MM.1S (cell line): ENCODE measurements at regions not wholly inside any gene's neighbourhood (a gene's known extent, or its start where the extent isn't known, plus 50 kb on each side); places are given as distances from the start of the nearest gene placed in this dataset.

ENCODE experiments used
- DNase-seq: peaks from one replicate; pipeline ENCODE4 v3.0.0-alpha.2; 2015
- H2AFZ ChIP-seq: fragments of 300-600 bp; sonication (generic); 2 replicates; pipeline ENCODE4 v1.6.0; 2016; ENCODE audit warnings: antibody characterized with exemption, low read length
- H3F3A ChIP-seq: fragments of 300-600 bp; sonication (generic); 2 replicates; pipeline ENCODE4 v1.6.1; 2016; ENCODE audit warnings: mild to moderate bottlenecking, antibody characterized with exemption, low read length, moderate library complexity, mixed read lengths; ENCODE audit not compliant: insufficient read depth
- H3K27ac ChIP-seq: fragments of 300-600 bp; sonication (generic); 2 replicates; pipeline ENCODE4 v1.5.1; 2016; ENCODE audit warnings: mild to moderate bottlenecking, low read length
- H3K27me3 ChIP-seq: fragments of 300-600 bp; sonication (generic); replicated peaks from 2 replicates; pipeline ENCODE4 v1.6.0; 2016; ENCODE audit warnings: low read length; ENCODE audit not compliant: insufficient read depth
- H3K36me3 ChIP-seq: fragments of 300-600 bp; sonication (generic); replicated peaks from 2 replicates; pipeline ENCODE4 v1.6.1; 2016; ENCODE audit warnings: mild to moderate bottlenecking, low read length, mixed read lengths; ENCODE audit not compliant: insufficient read depth
- H3K4me1 ChIP-seq: fragments of 300-600 bp; sonication (generic); 2 replicates; pipeline ENCODE4 v1.6.1; 2016; ENCODE audit warnings: low read length, mixed read lengths
- H3K4me2 ChIP-seq: fragments of 300-600 bp; sonication (generic); 2 replicates; pipeline ENCODE4 v1.6.0; 2016; ENCODE audit warnings: low read depth, low read length
- H3K4me3 ChIP-seq: fragments of 300-600 bp; sonication (generic); 2 replicates; pipeline ENCODE4 v1.5.1; 2016; ENCODE audit warnings: low read length, mixed read lengths
- H3K79me2 ChIP-seq: fragments of 300-600 bp; sonication (generic); 2 replicates; pipeline ENCODE4 v1.6.1; 2016; ENCODE audit warnings: mixed run types, low read length, mixed read lengths
- H3K9ac ChIP-seq: fragments of 300-600 bp; sonication (generic); 2 replicates; pipeline ENCODE4 v1.6.1; 2016; ENCODE audit warnings: low read length, mixed read lengths
- H3K9me2 ChIP-seq: fragments of 300-600 bp; sonication (generic); replicated peaks from 2 replicates; pipeline ENCODE4 v1.6.1; 2016; ENCODE audit warnings: mild to moderate bottlenecking, low read length, mixed read lengths; ENCODE audit not compliant: insufficient read depth
- H3K9me3 ChIP-seq: fragments of 300-600 bp; sonication (generic); replicated peaks from 2 replicates; pipeline ENCODE4 v1.6.1; 2016; ENCODE audit warnings: mild to moderate bottlenecking, low read length, mixed read lengths; ENCODE audit not compliant: insufficient read depth
- H4K20me1 ChIP-seq: fragments of 300-600 bp; sonication (generic); 2 replicates; pipeline ENCODE4 v1.6.1; 2016; ENCODE audit warnings: mild to moderate bottlenecking, low read length, moderate library complexity, mixed read lengths; ENCODE audit not compliant: insufficient read depth
- CTCF ChIP-seq: fragments of 300-600 bp; sonication (generic); IDR thresholded peaks from 2 replicates; pipeline ENCODE4 v1.5.1; 2016; ENCODE audit warnings: antibody characterized with exemption, low read length, mixed read lengths
- EZH2 ChIP-seq: fragments of 300-600 bp; sonication (generic); optimal IDR thresholded peaks from 2 replicates; pipeline ENCODE3; 2017; ENCODE audit warnings: low read depth, mild to moderate bottlenecking, antibody characterized with exemption, low read length, mixed read lengths
- EZH2phosphoT487 ChIP-seq: fragments of 300-600 bp; sonication (generic); IDR thresholded peaks from 2 replicates; pipeline ENCODE4 v1.6.1; 2018; ENCODE audit warnings: antibody characterized with exemption, low read length

GRCh38 chr2:136185981-136186776 is 68.2 kb upstream of the CXCR4 start:
- no peak for DNase-seq
- no peaks in the 10 kb centered on the region for H3K9me3 ChIP-seq
- no peaks in the 10 kb centered on the region for H3K36me3 ChIP-seq
- H3K4me2 ChIP-seq: no peak overlapping the region
- TF ChIP-seq EZH2phosphoT487: no peak
- no peak for TF ChIP-seq CTCF
- TF ChIP-seq EZH2: no peak
- H3K79me2 ChIP-seq: no peaks in the 10 kb centered on the region
- H3K27ac ChIP-seq: no peak overlapping the region
- no peaks in the 10 kb centered on the region for H3K27me3 ChIP-seq
- no peak overlapping the region for H3K4me3 ChIP-seq
- H3K9ac ChIP-seq: no peak overlapping the region
- H2AFZ ChIP-seq: no peak overlapping the region
- no peaks in the 10 kb centered on the region for H3K9me2 ChIP-seq
- no peaks in the 10 kb centered on the region for H3K4me1 ChIP-seq
- no peaks in the 10 kb centered on the region for H4K20me1 ChIP-seq
- no peaks in the 10 kb centered on the region for H3F3A ChIP-seq

- H3K79me2 ChIP-seq: no peaks in the 10 kb centered on the region
- DNase-seq: no peak
- no peaks in the 10 kb centered on the region for H3K9me2 ChIP-seq
- H2AFZ ChIP-seq: no peak overlapping the region
- H3K27me3 ChIP-seq: no peaks in the 10 kb centered on the region
- H3K27ac ChIP-seq: no peak overlapping the region
- no peaks in the 10 kb centered on the region for H3K36me3 ChIP-seq
- no peak overlapping the region for H3K9ac ChIP-seq
- TF ChIP-seq EZH2 (no peak), EZH2phosphoT487 (no peak), CTCF (no peak)
- H3K9me3 ChIP-seq: no peaks in the 10 kb centered on the region
- H3K4me2 ChIP-seq: no peak overlapping the region
- no peaks in the 10 kb centered on the region for H3F3A ChIP-seq
- H4K20me1 ChIP-seq: no peaks in the 10 kb centered on the region
- no peaks in the 10 kb centered on the region for H3K4me1 ChIP-seq
- H3K4me3 ChIP-seq: no peak overlapping the region
Measured at GRCh38 chr2:136183097-136183496, 65.1 kb upstream of the CXCR4 start.

- Histone ChIP-seq H3K79me2 (no peaks in the 10 kb centered on the region), H4K20me1 (no peaks in the 10 kb centered on the region), H3F3A (no peaks in the 10 kb centered on the region), H3K27me3 (no peaks in the 10 kb centered on the region), H3K4me2 (no peak overlapping the region), H2AFZ (no peak overlapping the region), H3K9me3 (no peaks in the 10 kb centered on the region), H3K27ac (no peak overlapping the region), H3K36me3 (no peaks in the 10 kb centered on the region), H3K4me3 (no peak overlapping the region), H3K4me1 (no peaks in the 10 kb centered on the region), H3K9me2 (no peaks in the 10 kb centered on the region), H3K9ac (no peak overlapping the region)
- no peak for DNase-seq
- TF ChIP-seq CTCF (no peak), EZH2 (no peak), EZH2phosphoT487 (no peak)
Measured at GRCh38 chr2:136182315-136182714, 64.4 kb upstream of the CXCR4 start.
